ENCODE measurements at regions not wholly inside any gene's neighbourhood (a gene's known extent, or its start where the extent isn't known, plus 50 kb on each side); places are given as distances from the start of the nearest gene placed in this dataset.

DNA sequence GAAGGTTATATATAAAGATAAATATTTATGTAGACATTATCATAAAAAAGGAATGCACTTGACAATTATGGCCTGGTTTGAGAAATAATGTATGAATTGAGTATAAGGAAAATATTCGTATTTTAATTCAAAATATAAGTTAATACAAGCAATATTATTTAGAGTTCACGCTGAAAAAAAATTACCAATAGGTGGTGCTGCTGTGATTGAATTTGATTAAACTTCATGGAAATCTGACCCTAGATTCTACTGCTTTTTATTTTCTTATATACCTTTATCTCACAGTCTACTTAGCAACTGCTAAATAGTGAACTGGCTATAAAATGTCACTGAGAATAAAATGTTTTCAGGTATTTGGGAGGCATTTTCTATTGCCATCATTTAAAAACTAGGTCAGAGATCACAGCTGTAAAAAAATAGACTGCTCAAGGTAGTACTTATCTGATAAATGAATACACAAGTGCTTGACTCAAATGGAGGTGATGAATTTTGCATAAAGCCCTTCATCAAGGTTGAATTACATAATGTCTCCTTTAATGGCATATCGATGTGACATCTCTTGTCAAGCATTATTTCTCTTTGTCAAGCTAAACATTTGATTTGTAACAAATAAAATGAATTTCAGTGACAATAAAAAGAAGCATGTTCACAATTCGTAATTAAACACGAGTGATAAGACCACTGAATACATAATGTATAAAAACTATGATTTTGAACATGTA lies 1638.8 kb upstream of the PCDH7 start:
- no peaks in the 10 kb centered on the region for H3K36me3 ChIP-seq (ENCODE audit: control insufficient read depth in 2 of 3, insufficient read depth in 3 of 3, low read length in 3 of 3)
- H3K27me3 ChIP-seq (ENCODE audit: control insufficient read depth, insufficient read depth, low read length), result no peaks in the 10 kb centered on the region
- H3K27ac ChIP-seq (ENCODE audit: low read depth in 2 of 2, low read length in 2 of 2), result no peak overlapping the region
- FAIRE-seq, result no peak
- no peaks in the 10 kb centered on the region for H3K9me3 ChIP-seq (ENCODE audit: control insufficient read depth in 2 of 3, insufficient read depth in 1 of 3, low read length in 3 of 3)
- H3K9ac ChIP-seq (ENCODE audit: low read length in 3 of 3), result no peak overlapping the region
- intact Hi-C loops (cut with DNase I), result no loop called here
- H3K4me1 ChIP-seq (ENCODE audit: control insufficient read depth in 2 of 3, insufficient read depth in 2 of 3, low read depth in 1 of 3, low read length in 3 of 3), result no peaks in the 10 kb centered on the region
- H3K4me3 ChIP-seq (ENCODE audit: low read length in 3 of 3), result no peak overlapping the region
- peak in 2 of 5 donors; percentile 2 to 3 for DNase-seq
- TF ChIP-seq, protein P1, sequence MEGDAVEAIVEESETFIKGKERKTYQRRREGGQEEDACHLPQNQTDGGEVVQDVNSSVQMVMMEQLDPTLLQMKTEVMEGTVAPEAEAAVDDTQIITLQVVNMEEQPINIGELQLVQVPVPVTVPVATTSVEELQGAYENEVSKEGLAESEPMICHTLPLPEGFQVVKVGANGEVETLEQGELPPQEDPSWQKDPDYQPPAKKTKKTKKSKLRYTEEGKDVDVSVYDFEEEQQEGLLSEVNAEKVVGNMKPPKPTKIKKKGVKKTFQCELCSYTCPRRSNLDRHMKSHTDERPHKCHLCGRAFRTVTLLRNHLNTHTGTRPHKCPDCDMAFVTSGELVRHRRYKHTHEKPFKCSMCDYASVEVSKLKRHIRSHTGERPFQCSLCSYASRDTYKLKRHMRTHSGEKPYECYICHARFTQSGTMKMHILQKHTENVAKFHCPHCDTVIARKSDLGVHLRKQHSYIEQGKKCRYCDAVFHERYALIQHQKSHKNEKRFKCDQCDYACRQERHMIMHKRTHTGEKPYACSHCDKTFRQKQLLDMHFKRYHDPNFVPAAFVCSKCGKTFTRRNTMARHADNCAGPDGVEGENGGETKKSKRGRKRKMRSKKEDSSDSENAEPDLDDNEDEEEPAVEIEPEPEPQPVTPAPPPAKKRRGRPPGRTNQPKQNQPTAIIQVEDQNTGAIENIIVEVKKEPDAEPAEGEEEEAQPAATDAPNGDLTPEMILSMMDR (IDR thresholded peaks at IDR 0.05; ENCODE audit: borderline replicate concordance, extremely low read depth, insufficient read depth), result no peak

DNA sequence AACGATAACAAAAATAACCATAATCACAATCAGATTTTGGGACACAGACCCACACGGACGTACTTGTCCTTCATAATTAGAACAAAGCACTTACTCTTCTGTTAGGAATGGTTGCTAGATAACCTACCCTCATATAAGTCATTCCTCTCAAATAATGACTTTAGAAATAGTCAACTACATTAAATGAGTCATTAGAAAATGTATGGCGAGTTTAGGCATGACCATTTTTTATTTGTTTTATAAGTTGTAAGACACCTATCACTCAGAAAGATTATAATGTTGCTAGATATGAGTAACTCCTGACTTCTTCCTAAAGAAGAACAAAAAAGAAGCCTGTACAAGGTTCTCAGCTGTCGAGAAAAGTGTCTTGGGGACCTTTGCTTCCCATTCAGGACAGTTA lies 1637.5 kb upstream of the PCDH7 start:
- Histone ChIP-seq H3K4me3 (ENCODE audit: low read length in 3 of 3) (no peak overlapping the region), H3K36me3 (ENCODE audit: control insufficient read depth in 2 of 3, insufficient read depth in 3 of 3, low read length in 3 of 3) (no peaks in the 10 kb centered on the region), H3K9ac (ENCODE audit: low read length in 3 of 3) (no peak overlapping the region), H3K27ac (ENCODE audit: low read depth in 2 of 2, low read length in 2 of 2) (no peak overlapping the region), H3K9me3 (ENCODE audit: control insufficient read depth in 2 of 3, insufficient read depth in 1 of 3, low read length in 3 of 3) (no peaks in the 10 kb centered on the region), H3K27me3 (ENCODE audit: control insufficient read depth, insufficient read depth, low read length) (no peaks in the 10 kb centered on the region), H3K4me1 (ENCODE audit: control insufficient read depth in 2 of 3, insufficient read depth in 2 of 3, low read depth in 1 of 3, low read length in 3 of 3) (no peaks in the 10 kb centered on the region)
- TF ChIP-seq, protein P1 (IDR thresholded peaks at IDR 0.05; ENCODE audit: borderline replicate concordance, extremely low read depth, insufficient read depth), result no peak
- no peak for FAIRE-seq
- no peak for DNase-seq
- intact Hi-C loops (cut with DNase I), result no loop called here

DNA sequence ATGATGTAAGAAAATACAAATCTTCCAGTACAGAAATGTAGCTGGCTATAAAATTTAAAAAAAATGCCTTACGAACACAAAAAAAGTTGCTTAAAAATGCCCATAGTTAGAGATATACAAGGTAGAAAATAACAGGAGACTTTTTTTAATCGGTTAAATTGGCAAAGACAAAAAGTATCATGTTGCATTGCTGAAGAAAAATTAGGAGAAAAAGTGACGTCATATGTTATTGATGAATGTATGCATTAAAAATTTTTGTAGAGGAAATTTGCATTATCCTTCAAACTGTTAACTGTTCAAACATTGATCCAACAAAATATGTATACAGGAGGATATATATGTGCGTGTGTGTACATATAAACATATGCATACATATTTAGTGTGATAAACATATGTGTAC lies 1634.4 kb upstream of the PCDH7 start:
- DNase-seq, result no peak
- FAIRE-seq, result no peak

More for the DNA sequence above, 1634.4 kb upstream of the PCDH7 start:
- H3K4me3 ChIP-seq (ENCODE audit: low read length in 3 of 3), result no peak overlapping the region
- intact Hi-C loops (cut with DNase I), result no loop called here
- H3K27me3 ChIP-seq (ENCODE audit: control insufficient read depth, insufficient read depth, low read length), result no peaks in the 10 kb centered on the region
- no peaks in the 10 kb centered on the region for H3K4me1 ChIP-seq (ENCODE audit: control insufficient read depth in 2 of 3, insufficient read depth in 2 of 3, low read depth in 1 of 3, low read length in 3 of 3)
- no peaks in the 10 kb centered on the region for H3K36me3 ChIP-seq (ENCODE audit: control insufficient read depth in 2 of 3, insufficient read depth in 3 of 3, low read length in 3 of 3)
- TF ChIP-seq, protein P1 (IDR thresholded peaks at IDR 0.05; ENCODE audit: borderline replicate concordance, extremely low read depth, insufficient read depth), result no peak
- H3K9ac ChIP-seq (ENCODE audit: low read length in 3 of 3), result no peak overlapping the region
- no peak overlapping the region for H3K27ac ChIP-seq (ENCODE audit: low read depth in 2 of 2, low read length in 2 of 2)
- H3K9me3 ChIP-seq (ENCODE audit: control insufficient read depth in 2 of 3, insufficient read depth in 1 of 3, low read length in 3 of 3), result no peaks in the 10 kb centered on the region
